Anterior cingulate cortex (tissue), 58 donors: ENCODE measurements at regions not wholly inside any gene's neighbourhood (a gene's known extent, or its start where the extent isn't known, plus 50 kb on each side); places are given as distances from the start of the nearest gene placed in this dataset.

Source experiments
- DNase-seq, 58 donors: peaks; one replicate each; lab custom pipeline; 2025; lab: John Stamatoyannopoulos, UW

GRCh38 chr15:97623091-97623661 is 337.3 kb upstream of the ARRDC4 start:
- DNase-seq = peak in 3 of 58 donors; percentile 6 to 26 (median 18)

GRCh38 chr15:97627634-97628033 is 332.9 kb upstream of the ARRDC4 start:
- DNase-seq = no peak

- no peak for DNase-seq
Observed at GRCh38 chr15:97645758-97646157, 314.7 kb upstream of the ARRDC4 start.

- no peak for DNase-seq
Observed at GRCh38 chr15:97648728-97649127, 311.8 kb upstream of the ARRDC4 start.

GRCh38 chr15:97652041-97652440 is 308.5 kb upstream of the ARRDC4 start:
- DNase-seq = no peak

GRCh38 chr15:97652700-97653167 is 307.8 kb upstream of the ARRDC4 start:
- peak in 3 of 58 donors; percentile 1 to 29 (median 21) for DNase-seq

- no peak for DNase-seq
Observed at GRCh38 chr15:97653896-97654295, 306.6 kb upstream of the ARRDC4 start.

GRCh38 chr15:97654481-97655076 is 305.9 kb upstream of the ARRDC4 start:
- DNase-seq = no peak

- no peak for DNase-seq
Observed at GRCh38 chr15:97661796-97662195, 298.7 kb upstream of the ARRDC4 start.

GRCh38 chr15:97672586-97672985 is 287.9 kb upstream of the ARRDC4 start:
- DNase-seq = no peak

GRCh38 chr15:97678656-97679055 is 281.8 kb upstream of the ARRDC4 start:
- no peak for DNase-seq

- DNase-seq = no peak
Observed at GRCh38 chr15:97679106-97679688, 281.3 kb upstream of the ARRDC4 start.

- no peak for DNase-seq
Observed at GRCh38 chr15:97680606-97681220, 279.8 kb upstream of the ARRDC4 start.

- DNase-seq = no peak
Observed at GRCh38 chr15:97683831-97684230, 276.7 kb upstream of the ARRDC4 start.

GRCh38 chr15:97684249-97684648 is 276.3 kb upstream of the ARRDC4 start:
- no peak for DNase-seq

GRCh38 chr15:97686324-97686723 is 274.2 kb upstream of the ARRDC4 start:
- no peak for DNase-seq

GRCh38 chr15:97687654-97688053 is 272.8 kb upstream of the ARRDC4 start:
- DNase-seq = no peak

GRCh38 chr15:97688177-97688576 is 272.3 kb upstream of the ARRDC4 start:
- DNase-seq = no peak

- no peak for DNase-seq
Observed at GRCh38 chr15:97688886-97689285, 271.6 kb upstream of the ARRDC4 start.

- DNase-seq = no peak
Observed at GRCh38 chr15:97691078-97691477, 269.4 kb upstream of the ARRDC4 start.

GRCh38 chr15:97691799-97692198 is 268.7 kb upstream of the ARRDC4 start:
- peak in 1 of 58 donors; percentile 23 for DNase-seq
